GM23338 (cell line): ENCODE measurements at regions not wholly inside any gene's neighbourhood (a gene's known extent, or its start where the extent isn't known, plus 50 kb on each side); places are given as distances from the start of the nearest gene placed in this dataset.

Source experiments
- ATAC-seq: fragments of 200-7000 bp; cut with Tn5 transposase; 3 replicates; pipeline ENCODE4 v1.9.1; 2020
- DNase-seq: peaks from one replicate; pipeline ENCODE4 v3.0.0-alpha.2; 2015; ENCODE audit warnings: low spot score
- H2AFZ ChIP-seq: fragments of 200-600 bp; sonication (generic); 2 replicates; pipeline ENCODE4 v1.8.0; 2016; ENCODE audit warnings: antibody characterized with exemption, mild to moderate bottlenecking, moderate library complexity
- H3F3A ChIP-seq: fragments of 200-600 bp; sonication (generic); replicated peaks from 2 replicates; pipeline ENCODE4 v1.8.0; 2017; ENCODE audit warnings: antibody characterized with exemption, mixed run types, low read depth
- H3K27ac ChIP-seq: fragments of 200-600 bp; sonication (generic); 2 replicates; pipeline ENCODE4 v1.6.1; 2016; ENCODE audit warnings: low read depth
- H3K27me3 ChIP-seq: fragments of 200-600 bp; sonication (generic); 2 replicates; pipeline ENCODE4 v1.8.0; 2016; ENCODE audit warnings: mild to moderate bottlenecking, mixed run types, moderate library complexity; ENCODE audit not compliant: insufficient read depth
- H3K36me3 ChIP-seq: fragments of 200-600 bp; sonication (generic); 2 replicates; pipeline ENCODE4 v1.8.0; 2016; ENCODE audit warnings: mild to moderate bottlenecking; ENCODE audit not compliant: insufficient read depth
- H3K4me1 ChIP-seq: fragments of 200-600 bp; sonication (generic); 2 replicates; pipeline ENCODE4 v1.8.0; 2016; ENCODE audit warnings: mild to moderate bottlenecking, moderate library complexity; ENCODE audit not compliant: insufficient read depth
- H3K4me2 ChIP-seq: fragments of 200-600 bp; sonication (generic); 2 replicates; pipeline ENCODE4 v1.7.1; 2017; ENCODE audit warnings: mixed run types
- H3K4me3 ChIP-seq: fragments of 200-600 bp; sonication (generic); 2 replicates; pipeline ENCODE4 v1.6.1; 2016; ENCODE audit warnings: mixed run types
- H3K79me2 ChIP-seq: fragments of 200-600 bp; sonication (generic); replicated peaks from 2 replicates; pipeline ENCODE4 v1.8.0; 2017; ENCODE audit warnings: mild to moderate bottlenecking; ENCODE audit not compliant: insufficient read depth
- H3K9me2 ChIP-seq: fragments of 200-600 bp; sonication (generic); 2 replicates; pipeline ENCODE4 v1.8.0; 2017; ENCODE audit not compliant: insufficient read depth
- H4K20me1 ChIP-seq: fragments of 200-600 bp; sonication (generic); replicated peaks from 2 replicates; pipeline ENCODE4 v1.8.0; 2017; ENCODE audit warnings: mild to moderate bottlenecking; ENCODE audit not compliant: insufficient read depth
- H3K27ac Mint-ChIP-seq: 2 replicates; pipeline ENCODE4 v1.8.0; 2020; ENCODE audit warnings: inconsistent platforms, mild to moderate bottlenecking, moderate library complexity, mixed read lengths
- H3K27me3 Mint-ChIP-seq: 3 replicates; pipeline ENCODE4 v1.8.0; 2022; ENCODE audit warnings: low read depth, mild to moderate bottlenecking, moderate library complexity, mixed read lengths, inconsistent platforms; ENCODE audit not compliant: insufficient read depth, poor library complexity
- H3K36me3 Mint-ChIP-seq: 3 replicates; pipeline ENCODE4 v1.8.0; 2021; ENCODE audit warnings: low read depth, mild to moderate bottlenecking, inconsistent platforms, moderate library complexity, mixed read lengths
- H3K4me1 Mint-ChIP-seq: 3 replicates; pipeline ENCODE4 v1.8.0; 2020; ENCODE audit warnings: mild to moderate bottlenecking, inconsistent platforms, mixed read lengths
- H3K4me3 Mint-ChIP-seq: 3 replicates; pipeline ENCODE4 v1.8.0; 2021; ENCODE audit warnings: moderate library complexity, mild to moderate bottlenecking, inconsistent platforms, mixed read lengths
- H3K9me3 Mint-ChIP-seq: 3 replicates; pipeline ENCODE4 v1.8.0; 2020; ENCODE audit warnings: moderate library complexity, mild to moderate bottlenecking, inconsistent platforms, mixed read lengths
- CREB1 ChIP-seq: fragments of 250-450 bp; sonication (Bioruptor Pico); IDR thresholded peaks from 2 replicates; pipeline ENCODE4 v1.5.0; 2020; ENCODE audit warnings: low read depth, mild to moderate bottlenecking, moderate library complexity
- CTCF ChIP-seq, 2 experiments: fragments of 200-600 bp in 1 of 2; sonication (generic) in 1 of 2; conservative IDR thresholded peaks; 2 replicates each; pipeline versions ENCODE4 v1.5.1 to v1.6.1; 2016 to 2017; ENCODE audit warnings: antibody characterized with exemption in 2 of 2, low read depth in 2 of 2, mild to moderate bottlenecking in 2 of 2, moderate library complexity in 1 of 2
- EZH2 ChIP-seq: fragments of 200-600 bp; sonication (generic); IDR thresholded peaks from one replicate; pipeline ENCODE4 v1.8.0; 2017; ENCODE audit warnings: antibody characterized with exemption, mild to moderate bottlenecking, low read depth; ENCODE audit not compliant: unreplicated experiment
- EZH2phosphoT487 ChIP-seq: fragments of 200-600 bp; sonication (generic); IDR thresholded peaks from one replicate; pipeline ENCODE4 v1.8.1; 2018; ENCODE audit warnings: antibody characterized with exemption; ENCODE audit not compliant: unreplicated experiment
- JUNB ChIP-seq: IDR thresholded peaks from one replicate; pipeline ENCODE4 v1.6.1; 2016; ENCODE audit warnings: antibody characterized with exemption; ENCODE audit not compliant: unreplicated experiment
- NANOG ChIP-seq: IDR thresholded peaks from 2 replicates; pipeline ENCODE4 v1.6.1; 2016; ENCODE audit warnings: antibody characterized with exemption, borderline replicate concordance
- POLR2AphosphoS5 ChIP-seq: IDR thresholded peaks from 2 replicates; pipeline ENCODE4 v1.6.1; 2016; ENCODE audit warnings: antibody characterized with exemption, low read depth
- REST ChIP-seq: IDR thresholded peaks from one replicate; pipeline ENCODE4 v1.6.1; 2018; ENCODE audit warnings: antibody characterized with exemption; ENCODE audit not compliant: unreplicated experiment
- STAT1 ChIP-seq: IDR thresholded peaks from one replicate; pipeline ENCODE4 v1.6.1; 2016; ENCODE audit warnings: antibody characterized with exemption; ENCODE audit not compliant: unreplicated experiment
- ZNF114 ChIP-seq: fragments of 250-450 bp; sonication (Bioruptor Pico); IDR thresholded peaks from 2 replicates; pipeline ENCODE4 v1.5.0; 2020; ENCODE audit warnings: mild to moderate bottlenecking, moderate library complexity
- ZNF331 ChIP-seq: fragments of 250-450 bp; sonication (Bioruptor Pico); IDR thresholded peaks from 2 replicates; pipeline ENCODE4 v1.5.0; 2020; ENCODE audit warnings: low read depth, mild to moderate bottlenecking, moderate library complexity
- ZNF462 ChIP-seq: fragments of 250-450 bp; sonication (Bioruptor Pico); IDR thresholded peaks from 2 replicates; pipeline ENCODE4 v1.5.0; 2020; ENCODE audit warnings: mild to moderate bottlenecking, moderate library complexity
- TF ChIP-seq, protein P1 (sequence below): IDR thresholded peaks from 2 replicates; pipeline ENCODE4 v1.6.1; 2016; ENCODE audit warnings: antibody characterized with exemption

- Histone ChIP-seq H3K4me1 (no peaks in the 10 kb centered on the region), H4K20me1 (no peaks in the 10 kb centered on the region), H3F3A (no peaks in the 10 kb centered on the region), H3K4me2 (no peak overlapping the region), H3K36me3 (no peaks in the 10 kb centered on the region), H3K27me3 (no peaks in the 10 kb centered on the region), H2AFZ (no peak overlapping the region), H3K79me2 (no peaks in the 10 kb centered on the region), H3K4me3 (no peak overlapping the region), H3K9me2 (no peaks in the 10 kb centered on the region), H3K27ac (no peak overlapping the region)
- H3K4me3 Mint-ChIP-seq, result no peak overlapping the region
- H3K36me3 Mint-ChIP-seq, result no peaks in the 10 kb centered on the region
- H3K4me1 Mint-ChIP-seq, result no peaks in the 10 kb centered on the region
- H3K27ac Mint-ChIP-seq, result no peak overlapping the region
- no peak for ATAC-seq
- H3K27me3 Mint-ChIP-seq, result no peaks in the 10 kb centered on the region
- no peaks in the 10 kb centered on the region for H3K9me3 Mint-ChIP-seq
- no peak for DNase-seq
- TF ChIP-seq JUNB (no peak), POLR2AphosphoS5 (no peak), REST (no peak), NANOG (no peak), EZH2 (no peak), ZNF114 (CRISPR knock-in tag) (no peak), ZNF462 (CRISPR knock-in tag) (no peak), ZNF331 (no peak), CREB1 (no peak), EZH2phosphoT487 (no peak), CTCF (conservative IDR thresholded peaks at IDR 0.05; ENCODE audit: low read depth in 2 of 2) (no peak), STAT1 (no peak)
- TF ChIP-seq, protein P1, sequence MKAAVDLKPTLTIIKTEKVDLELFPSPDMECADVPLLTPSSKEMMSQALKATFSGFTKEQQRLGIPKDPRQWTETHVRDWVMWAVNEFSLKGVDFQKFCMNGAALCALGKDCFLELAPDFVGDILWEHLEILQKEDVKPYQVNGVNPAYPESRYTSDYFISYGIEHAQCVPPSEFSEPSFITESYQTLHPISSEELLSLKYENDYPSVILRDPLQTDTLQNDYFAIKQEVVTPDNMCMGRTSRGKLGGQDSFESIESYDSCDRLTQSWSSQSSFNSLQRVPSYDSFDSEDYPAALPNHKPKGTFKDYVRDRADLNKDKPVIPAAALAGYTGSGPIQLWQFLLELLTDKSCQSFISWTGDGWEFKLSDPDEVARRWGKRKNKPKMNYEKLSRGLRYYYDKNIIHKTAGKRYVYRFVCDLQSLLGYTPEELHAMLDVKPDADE, result no peak
Measured at GRCh38 chr5:52668544-52669185, 119.1 kb upstream of the ITGA1 start.
